DMS153 treated with DMSO at 0.1 percent for 48 hours (cell line): ENCODE measurements at regions not wholly inside any gene's neighbourhood (a gene's known extent, or its start where the extent isn't known, plus 50 kb on each side); places are given as distances from the start of the nearest gene placed in this dataset.
A peak's percentile ranks its signal among the peaks of the same experiment; 100 is the strongest.

Experiments used
- DNase-seq: peaks from one replicate; lab custom pipeline; 2025; ENCODE audit not compliant: unreplicated experiment; lab: John Stamatoyannopoulos, UW

DNA sequence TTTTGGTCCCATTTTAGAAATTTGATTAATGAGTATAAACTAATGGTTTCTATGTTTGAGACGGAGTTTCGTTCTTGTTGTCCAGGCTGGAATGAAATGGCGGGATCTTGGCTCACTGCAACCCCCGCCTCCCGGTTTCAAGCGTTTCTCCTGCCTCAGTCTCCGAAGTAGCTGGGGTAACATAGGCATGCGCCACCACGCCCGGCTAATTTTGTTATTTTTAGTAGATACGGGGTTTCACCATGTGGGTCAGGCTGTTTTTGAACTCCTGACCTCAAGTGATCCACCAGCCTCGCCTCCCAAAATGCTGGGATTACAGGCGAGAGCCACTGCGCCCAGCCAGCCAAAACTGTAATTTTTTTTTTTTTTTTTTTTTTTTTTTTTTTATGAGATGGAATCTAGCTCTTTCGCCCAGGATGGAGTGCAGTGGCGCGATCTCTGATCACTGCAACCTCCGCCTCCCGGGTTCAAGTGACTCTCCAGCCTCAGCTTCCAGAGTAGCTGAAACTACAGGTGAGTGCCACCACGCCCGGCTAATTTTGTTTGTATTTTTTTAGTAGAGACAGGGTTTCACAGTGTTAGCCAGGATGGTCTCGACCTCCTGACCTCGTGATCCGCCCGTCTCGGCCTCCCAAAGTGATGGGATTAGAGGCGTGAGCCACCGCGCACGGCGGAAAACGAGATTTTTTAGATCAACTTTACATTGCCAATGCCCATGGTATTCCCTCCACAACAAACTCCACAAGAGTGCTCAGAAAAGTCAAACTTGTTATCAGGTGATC is 127.8 kb downstream of the HFE start:
- no peak for DNase-seq

DNA sequence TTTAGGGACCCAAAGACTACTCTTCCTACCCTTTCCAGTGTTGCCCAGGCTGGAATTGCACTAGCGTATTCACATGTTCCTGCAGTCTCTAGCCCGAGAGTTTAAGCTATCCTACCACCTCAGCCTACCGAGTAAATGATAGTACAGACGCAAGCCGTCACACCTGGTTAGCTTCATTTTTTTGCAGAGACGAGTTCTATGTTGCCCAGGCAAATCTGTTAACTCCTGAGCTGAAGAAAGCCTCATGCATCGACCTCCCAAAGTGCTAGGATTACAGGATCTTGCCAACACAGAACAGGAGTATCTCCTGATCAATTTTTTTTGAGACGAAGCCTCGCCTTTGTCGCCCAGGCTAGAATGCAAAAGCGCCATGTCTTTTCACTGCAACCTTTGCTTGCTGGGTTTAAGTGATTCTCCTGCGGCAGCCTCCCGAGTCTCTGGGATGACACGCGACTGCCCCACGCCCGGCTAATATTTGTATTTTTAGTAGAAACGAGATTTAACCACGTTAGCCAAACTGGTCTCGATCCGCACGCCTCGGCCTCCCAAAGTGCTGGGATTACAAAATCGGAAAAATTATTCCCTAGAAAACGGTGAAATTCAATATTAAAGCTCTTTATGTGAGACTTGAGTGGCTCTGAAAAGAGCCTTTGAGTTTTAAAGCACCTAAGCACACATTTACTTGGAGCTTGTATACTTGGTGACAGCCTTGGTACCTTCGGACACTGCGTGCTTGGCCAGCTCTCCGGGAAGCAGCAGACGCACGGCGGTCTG is 128.5 kb downstream of the HFE start:
- no peak for DNase-seq

DNA sequence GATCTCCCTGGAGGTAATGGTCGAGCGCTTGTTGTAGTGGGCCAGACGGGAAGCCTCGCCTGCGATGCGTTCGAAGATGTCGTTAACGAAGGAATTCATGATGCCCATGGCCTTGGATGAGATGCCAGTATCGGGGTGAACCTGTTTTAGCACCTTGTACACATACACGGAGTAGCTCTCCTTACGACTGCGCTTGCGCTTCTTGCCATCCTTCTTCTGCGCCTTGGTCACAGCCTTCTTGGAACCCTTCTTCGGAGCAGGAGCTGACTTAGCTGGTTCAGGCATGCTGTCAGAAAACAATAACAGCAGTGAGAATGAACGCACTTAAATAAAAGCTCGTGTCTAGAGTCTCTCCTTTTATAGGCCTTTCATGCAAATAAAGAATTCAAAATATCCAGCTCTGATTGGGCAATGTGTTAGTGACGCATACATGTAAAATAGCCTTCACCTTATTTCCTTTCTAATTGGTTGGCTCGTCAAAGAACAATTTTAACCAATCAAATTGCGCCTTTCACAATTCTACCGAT is 129.2 kb downstream of the HFE start:
- DNase-seq = peak; percentile 97

DNA sequence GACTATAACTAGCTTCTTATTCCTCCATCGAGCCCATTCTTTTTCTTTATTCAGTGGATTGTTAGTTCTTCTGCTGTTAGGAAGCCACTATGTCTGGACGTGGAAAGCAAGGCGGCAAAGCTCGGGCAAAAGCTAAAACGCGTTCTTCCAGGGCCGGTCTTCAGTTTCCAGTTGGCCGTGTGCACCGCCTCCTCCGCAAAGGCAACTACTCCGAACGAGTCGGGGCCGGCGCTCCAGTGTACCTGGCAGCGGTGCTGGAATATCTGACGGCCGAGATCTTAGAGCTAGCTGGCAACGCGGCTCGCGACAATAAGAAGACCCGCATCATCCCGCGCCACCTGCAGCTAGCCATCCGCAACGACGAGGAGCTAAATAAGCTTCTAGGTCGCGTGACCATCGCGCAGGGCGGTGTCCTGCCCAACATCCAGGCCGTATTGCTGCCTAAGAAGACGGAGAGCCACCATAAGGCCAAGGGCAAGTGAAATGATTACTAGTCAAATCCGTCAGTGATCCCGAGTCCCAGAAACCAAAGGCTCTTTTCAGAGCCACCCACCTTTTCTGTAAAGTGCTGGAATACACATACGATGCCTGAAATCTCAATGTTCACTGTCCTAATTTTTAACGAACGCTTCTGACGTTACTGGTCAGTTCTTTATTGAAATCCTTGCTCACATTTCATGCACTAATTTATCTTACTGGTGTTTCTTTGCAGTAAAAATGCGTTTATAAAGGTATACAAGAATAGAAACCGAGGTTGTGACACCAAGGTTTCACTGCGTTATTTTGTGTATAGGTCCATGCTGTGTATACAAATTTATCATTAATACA is 129.9 kb downstream of the HFE start:
- peak; percentile 84 for DNase-seq

DNA sequence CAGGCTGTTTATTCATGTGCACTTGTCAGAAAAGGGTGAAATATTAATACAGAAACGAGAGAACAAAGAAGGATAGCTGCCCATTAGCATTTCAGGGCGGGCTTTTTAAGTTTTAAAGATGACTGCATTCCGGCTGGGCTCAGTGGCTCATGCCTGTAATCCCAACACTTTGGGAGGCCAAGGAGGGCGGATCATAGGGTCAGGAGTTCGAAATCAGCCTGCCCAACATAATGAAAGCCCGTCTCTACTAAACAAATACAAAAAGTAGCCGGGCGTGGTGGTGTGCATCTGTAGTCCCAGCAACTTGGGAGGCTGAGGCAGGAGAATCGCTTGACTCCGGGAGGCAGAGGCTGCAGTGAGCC is 130.5 kb downstream of the HFE start:
- DNase-seq = no peak

DNA sequence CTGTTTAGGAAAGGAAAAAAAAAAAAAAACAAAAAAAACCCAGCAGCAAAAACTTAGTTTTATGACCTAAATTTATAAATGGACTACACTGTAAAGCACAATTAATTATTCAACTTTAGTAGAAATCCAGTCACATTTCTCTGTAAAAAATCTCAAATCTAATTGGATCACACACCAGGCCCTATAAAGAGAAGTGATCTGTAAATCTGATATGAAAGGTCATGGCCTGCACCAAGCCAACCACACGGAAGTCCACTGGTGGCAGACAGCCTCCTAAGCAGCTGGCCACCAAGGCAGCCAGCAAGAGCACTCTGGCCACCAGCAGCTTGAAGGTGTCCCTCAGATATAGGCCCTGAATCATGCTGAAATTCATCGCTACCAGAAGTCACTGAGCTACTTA is 131.6 kb downstream of the HFE start:
- DNase-seq = no peak

DNA sequence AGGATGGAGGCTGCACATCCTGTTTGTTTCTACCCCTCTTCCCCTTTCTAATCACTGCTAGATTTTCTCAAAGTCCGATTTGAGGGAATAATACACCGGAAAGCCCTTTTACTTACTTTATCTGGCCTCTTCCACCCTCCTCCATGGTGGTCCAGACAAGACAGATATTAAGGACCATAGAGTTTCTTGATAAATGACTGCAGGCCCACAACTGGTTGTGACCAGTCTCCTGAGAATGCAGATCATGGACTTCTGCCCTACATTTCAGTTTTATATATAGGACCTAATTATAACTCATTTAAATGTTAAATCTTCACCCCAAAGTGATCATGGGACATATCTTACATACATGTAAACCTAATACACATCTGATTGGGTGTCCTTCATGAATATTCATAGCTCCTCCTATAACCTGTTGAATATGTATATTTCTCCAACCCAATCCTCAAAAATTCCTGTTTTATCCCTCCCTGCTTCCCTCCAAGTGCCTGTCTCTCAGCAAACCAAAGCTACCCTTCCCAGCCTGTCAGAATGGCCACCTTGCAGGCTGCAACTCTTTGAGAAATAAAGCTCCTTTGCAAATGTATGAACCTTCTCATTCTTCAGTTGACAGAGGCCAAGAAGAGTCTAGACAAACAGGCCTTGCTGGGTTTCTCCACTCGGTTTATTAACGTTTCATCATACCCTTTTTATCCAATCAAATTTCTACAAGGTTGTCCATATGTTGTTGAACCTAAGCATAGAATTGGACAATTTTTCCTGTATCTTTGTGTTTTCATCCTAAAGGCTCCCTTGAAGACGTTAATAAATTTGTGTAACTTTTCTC is 133.1 kb downstream of the HFE start:
- no peak for DNase-seq

DNA sequence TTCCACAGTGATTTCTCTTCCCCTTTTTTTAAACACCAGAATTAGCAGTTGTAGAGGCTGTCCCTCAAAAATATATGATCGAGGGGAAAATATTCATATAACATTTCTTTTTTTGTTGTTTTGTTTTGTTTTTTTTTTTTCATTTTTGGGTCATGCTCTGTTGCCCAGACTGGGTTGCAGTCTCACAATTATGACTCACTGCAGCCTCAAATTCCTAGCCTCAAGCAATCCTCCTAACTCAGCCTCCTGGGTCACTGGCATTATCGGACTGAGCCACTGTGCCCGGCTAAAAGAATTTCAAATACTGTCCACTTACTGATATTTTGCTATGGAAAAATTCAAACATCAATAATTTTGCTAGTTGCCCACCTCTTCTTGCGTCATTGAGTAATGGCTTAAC is 134.0 kb downstream of the HFE start:
- DNase-seq = no peak

DNA sequence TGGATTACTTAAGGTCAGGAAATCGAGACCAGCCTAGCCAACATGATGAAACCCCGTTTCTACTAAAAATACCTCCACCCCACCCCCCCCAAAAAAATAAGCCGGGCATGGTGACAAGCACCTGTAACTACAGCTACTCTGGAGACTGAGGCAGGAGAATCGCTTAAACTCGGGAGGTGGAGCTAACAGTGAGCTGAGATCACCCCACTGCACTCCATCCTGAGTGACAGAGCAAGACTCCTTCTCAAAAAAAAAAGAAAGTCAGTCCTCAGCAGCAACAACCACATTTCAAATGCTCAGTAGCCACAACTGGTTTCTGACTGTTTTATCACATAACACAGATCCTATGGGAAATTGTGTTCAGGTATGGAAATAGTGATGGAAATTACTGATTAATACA is 135.3 kb downstream of the HFE start:
- DNase-seq = no peak

DNA sequence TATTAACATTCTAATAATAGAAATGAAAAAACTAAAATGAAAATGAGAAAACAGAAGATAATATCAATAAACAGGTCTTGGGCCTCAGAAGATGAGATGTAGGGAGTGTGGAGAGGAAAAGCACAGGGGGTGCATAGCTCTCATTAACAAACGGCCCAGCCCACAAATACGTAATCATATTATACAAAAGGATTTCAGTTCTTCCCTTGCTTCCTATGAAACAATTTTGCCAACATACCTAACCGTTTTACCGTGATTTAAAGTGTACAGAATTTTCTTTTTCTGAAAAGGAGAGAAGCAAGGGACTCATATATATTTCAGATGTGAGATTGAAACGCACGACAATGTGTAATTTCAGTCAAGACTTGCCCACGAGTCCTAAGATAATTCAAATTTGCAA is 136.0 kb downstream of the HFE start:
- peak; percentile 32 for DNase-seq

DNA sequence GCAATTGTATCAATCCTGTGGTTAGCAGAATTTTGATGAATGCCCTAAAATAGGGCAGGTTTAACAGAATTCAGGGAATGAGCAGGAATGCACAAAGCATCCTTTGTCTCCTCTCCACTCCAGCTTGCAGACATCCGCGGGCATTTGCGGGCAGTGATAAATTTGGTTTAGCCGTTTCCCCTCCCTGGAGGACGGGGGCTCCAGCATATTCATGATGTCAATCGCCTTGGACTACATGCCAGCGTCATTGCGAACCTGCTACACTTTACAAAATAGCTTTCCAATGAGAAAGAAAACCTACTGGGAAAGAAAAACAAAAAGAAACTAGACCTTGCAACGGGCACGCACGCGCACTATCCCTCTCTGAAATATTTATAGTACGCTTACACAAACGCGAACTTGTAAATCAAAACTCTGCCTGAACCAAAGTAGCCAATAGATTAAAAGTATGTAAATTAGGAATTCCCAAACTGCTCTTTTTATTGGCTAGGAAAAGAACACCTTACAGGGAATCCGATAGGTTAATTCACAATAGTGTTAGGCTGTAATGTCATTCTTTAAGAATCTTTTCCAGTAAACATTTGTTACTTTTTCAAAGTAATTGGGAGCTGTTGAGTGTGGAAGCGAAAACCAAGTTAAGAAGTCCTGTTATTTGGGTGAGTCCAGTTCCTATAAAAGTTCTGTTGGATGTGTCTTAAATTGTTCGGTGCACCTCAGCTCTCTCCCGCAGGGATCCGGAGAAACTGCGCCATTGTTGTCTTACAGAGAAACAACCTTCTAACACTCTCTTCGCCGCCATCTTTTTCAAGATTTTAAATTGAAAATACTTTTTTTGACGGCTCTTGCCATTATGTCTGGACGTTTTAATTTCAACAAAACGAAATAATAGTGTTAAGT is 136.7 kb downstream of the HFE start:
- DNase-seq = peak; percentile 85

DNA sequence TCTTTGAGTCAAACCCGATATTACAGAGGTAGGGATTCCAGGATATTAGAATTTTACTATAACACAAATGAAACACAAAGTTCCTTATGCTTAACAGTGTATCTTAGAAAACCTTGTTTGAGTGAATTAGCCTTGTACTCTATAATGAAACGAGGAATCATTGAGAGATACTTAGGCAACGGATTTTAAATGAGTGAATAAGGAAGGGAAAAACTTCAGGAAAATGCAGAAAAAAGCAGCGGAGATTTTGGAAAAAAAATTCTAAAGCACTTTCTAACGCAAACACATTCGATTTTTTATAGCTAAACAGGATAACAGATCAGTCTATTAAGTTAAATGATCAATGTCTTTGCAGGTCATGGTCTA is 137.3 kb downstream of the HFE start:
- no peak for DNase-seq

DNA sequence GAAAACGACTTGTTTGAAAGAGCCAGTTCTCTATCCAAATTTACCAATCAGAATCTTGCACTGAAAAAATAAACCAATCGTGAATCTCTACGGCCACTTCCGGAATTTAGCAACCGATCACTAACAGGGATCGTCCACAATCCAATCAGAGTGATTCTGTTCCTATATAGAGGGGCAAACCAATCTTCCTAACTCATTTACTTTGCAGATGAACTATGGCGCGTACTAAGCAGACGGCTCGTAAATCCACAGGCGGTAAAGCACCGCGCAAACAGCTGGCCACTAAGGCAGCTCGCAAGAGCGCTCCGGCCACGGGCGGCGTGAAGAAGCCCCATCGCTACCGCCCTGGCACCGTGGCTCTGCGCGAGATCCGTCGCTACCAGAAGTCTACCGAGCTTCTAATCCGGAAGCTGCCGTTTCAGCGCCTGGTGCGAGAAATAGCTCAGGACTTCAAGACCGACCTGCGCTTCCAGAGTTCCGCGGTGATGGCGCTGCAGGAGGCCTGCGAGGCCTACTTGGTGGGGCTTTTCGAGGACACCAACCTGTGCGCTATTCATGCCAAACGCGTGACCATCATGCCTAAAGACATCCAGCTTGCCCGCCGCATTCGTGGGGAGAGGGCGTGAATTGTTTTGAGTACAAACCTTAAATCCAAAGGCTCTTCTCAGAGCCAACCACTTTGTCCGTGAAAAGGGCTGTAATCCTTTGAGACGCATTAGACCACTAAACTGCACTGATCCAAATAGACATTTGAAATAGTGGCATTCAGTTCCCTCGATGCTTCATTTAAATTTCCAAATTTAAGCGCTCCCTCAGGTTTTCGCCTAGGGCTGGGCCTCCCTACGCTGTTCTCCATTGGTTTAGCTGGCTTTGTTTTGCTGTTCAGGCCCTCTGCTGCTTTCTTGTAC is 138.0 kb downstream of the HFE start:
- peak; percentile 58 for DNase-seq

DNA sequence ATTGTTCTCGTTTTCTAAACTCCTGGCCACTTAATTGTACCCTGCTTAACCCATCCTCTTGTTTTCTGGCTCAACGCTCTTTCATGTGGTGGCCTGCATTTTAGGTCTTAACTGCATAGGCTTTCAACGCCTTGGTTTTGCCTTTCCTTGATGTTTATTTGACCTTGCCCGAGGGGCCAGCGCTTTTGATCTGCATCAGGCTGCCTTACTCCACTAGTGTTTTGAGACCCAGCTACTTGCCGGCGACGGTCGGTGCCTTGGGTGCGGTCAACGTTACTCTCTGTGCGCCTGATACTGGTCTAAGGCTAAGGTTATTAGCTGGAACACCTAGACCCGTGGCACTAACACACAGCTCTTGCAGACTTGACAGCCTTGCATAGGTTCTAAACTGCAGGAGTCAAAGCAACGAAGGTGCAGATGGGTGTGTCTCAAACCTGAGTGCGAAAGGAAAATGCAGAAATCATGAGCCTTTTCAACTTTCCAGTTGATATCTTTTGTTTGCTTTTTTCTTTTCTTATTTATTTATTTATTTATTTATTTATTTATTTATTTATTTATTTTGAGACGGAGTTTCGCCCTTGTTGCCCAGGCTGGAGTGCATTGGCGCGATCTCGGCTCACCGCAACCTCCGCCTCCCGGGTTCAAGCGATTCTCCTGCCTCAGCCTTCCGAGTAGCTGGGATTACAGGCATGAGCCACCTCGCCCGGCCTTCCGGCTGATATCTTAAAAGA is 138.8 kb downstream of the HFE start:
- no peak for DNase-seq

DNA sequence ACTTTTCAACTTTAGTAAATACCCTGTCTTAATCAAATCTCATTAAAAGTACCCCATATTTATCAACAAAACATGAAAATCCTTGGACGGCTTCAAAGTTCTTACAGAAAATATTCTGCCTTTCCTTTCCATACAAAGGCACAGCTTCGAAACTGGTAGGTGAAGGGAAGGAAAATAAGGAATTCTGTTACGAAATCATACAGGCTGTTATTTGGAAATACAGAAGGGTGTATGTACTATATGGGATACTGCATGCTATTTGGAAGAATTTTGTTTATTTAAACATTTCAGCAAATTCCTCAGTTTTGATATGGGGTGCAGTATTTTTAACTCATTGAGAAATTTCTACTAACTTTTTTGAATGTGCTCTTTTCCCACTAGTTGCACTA is 138.4 kb upstream of the BTN3A2 start:
- DNase-seq = no peak

DNA sequence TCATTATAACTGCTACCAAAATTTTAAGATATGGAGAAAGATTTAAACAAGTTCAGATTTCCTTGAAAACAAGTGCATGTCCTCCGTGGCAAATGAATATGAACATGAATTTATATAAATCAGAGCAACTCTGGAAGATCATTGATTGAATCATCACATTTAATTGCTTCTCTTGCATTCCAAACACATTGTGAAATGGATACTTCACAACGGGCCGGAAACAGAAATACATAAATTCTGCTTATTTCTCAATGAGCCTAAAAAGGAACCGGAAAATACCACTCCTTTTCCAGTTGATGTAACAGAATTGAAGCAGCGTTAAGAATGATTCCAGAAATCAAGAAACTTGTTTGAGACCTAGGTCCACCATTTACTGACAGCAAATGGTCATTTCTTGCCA is 134.6 kb upstream of the BTN3A2 start:
- no peak for DNase-seq

DNA sequence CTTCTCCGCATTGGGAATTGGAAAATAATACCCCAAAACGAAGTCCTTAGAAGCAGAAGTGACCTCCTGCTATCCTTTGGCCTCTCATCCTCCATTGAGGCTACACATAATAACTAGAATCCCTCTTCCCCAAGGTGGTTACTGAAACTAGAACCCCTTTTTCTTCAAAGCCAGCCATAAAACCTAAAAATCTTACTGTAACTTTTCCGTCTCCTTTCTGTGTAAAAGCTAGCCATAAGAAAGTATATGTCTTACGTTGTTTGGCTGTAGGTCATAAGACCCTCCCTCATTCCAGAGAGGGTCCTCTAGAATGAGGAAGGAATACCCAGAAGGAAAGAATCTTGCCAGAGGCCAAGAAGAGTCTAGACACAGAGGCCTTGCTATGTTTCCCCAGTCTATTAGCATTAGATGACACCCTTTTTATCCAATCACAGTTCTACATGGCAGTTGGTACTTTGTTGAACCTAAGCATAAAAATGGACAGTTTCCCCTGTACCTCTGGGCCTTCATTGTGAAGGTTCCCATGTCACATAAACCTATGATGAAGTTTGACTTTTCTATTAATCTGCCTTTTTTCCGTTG is 133.9 kb upstream of the BTN3A2 start:
- DNase-seq = no peak
